GM18511 (cell line): ENCODE measurements at regions not wholly inside any gene's neighbourhood (a gene's known extent, or its start where the extent isn't known, plus 50 kb on each side); places are given as distances from the start of the nearest gene placed in this dataset.

Source experiments
- ATAC-seq: cut with Tn5 transposase; IDR thresholded peaks from one replicate; pipeline ENCODE4 v1.9.1; 2021; ENCODE audit warnings: mild to moderate bottlenecking, moderate library complexity; ENCODE audit not compliant: unreplicated experiment

GRCh38 chr21:36554411-36555157 lies 74.7 kb upstream of the CLDN14 start:
- ATAC-seq = no peak

DNA sequence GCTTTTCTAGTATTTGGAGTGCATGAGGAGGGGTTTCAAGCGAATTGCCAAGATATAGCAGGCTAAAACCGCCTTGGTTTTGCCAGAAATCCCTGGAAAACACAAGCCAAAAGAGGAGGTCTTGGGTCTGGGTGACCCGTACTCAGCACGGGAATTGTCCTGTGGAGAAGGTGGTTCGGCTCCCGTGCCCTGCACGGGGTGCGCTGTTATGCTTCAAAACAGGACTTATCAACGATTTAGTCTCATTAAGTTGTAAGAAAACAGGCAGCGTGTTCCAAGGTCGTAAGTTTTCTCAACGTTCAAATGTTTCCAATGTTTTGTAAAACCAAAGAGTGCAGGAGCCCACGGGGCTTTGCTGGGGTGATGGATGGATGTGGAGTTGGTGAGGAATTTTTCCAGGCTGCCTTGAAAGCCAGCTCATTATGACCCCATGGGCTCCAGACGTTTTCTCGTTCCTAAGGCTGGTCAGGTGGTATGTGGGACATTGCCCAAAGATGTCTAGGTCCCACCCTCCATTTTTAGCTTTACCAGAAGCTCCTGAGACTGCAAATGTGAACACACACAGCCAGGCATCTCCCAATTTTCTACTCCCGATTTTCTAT lies 75.4 kb upstream of the CLDN14 start:
- ATAC-seq = no peak

DNA sequence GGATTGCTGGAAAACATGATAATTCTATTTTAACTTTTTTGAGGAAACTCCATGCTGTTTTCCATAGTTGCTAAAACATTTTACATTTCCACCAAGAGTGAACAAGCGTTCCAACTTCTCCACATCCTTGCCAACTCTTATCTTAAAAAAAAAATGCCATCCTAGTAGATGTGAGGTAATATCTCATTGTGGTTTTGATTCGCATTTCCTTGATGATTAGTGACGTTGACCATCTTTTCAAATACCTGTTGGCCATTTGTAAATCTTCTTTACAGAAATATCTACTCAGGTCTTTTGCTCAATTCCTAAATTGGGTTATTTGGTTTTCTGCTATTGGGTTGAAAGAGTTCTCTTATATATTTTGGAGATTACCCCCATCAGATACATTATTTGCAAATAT lies 77.4 kb upstream of the CLDN14 start:
- no peak for ATAC-seq

- no peak for ATAC-seq
Observed at GRCh38 chr21:36560933-36561575, 81.1 kb upstream of the CLDN14 start.

DNA sequence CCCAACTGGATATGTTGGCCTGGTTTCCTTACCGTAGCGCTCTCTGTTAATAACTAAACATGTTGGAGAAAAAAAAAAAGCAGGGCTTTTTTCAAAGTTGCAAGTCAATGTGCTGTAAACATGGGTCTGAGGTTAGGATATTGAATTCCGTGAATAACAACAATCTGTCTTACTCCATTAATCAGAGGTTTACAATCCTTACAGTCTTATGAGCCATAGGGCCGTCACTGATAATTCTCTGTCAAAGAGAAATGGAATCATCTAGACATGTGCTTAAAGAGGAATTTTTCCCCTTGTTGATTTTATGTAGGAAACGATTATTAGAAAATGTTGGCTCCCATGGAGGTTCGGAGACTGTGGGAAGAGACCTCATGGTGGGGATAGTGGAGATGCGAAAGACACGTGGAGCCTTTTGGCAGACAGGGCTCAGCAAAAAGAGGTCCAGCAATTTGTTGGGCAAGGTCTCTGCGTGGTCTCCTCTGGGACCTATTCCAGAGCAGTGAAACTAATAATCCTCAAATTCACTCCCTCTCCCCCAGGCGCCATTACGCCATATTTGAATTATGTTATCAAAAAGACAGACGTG lies 83.5 kb upstream of the CLDN14 start:
- no peak for ATAC-seq

- no peak for ATAC-seq
Observed at GRCh38 chr21:36564647-36565046, 84.7 kb upstream of the CLDN14 start.

GRCh38 chr21:36565540-36565939 lies 85.6 kb upstream of the CLDN14 start:
- ATAC-seq = no peak

DNA sequence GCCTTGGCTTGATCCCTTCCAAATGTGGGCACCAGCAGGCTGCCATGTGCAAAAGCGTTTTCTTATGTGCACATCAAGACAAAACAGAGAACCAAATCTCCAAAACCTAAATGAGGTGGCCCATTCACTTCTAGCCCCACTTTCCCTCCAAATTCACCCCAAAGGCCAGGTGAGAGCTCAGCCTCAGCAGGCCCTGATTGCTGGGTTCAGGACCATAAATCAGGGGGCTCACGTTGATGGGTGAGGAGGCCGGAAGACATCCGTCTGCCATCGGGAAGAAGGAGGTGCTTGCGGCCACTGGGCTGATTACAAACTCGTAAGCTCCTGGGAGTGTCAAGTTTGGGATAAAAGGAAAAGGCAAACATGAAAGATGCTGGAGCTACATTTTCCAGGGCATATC lies 86.7 kb upstream of the CLDN14 start:
- no peak for ATAC-seq

- ATAC-seq = no peak
Observed at GRCh38 chr21:36567216-36567885, 87.4 kb upstream of the CLDN14 start.

- no peak for ATAC-seq
Observed at GRCh38 chr21:36569511-36569910, 89.6 kb upstream of the CLDN14 start.

DNA sequence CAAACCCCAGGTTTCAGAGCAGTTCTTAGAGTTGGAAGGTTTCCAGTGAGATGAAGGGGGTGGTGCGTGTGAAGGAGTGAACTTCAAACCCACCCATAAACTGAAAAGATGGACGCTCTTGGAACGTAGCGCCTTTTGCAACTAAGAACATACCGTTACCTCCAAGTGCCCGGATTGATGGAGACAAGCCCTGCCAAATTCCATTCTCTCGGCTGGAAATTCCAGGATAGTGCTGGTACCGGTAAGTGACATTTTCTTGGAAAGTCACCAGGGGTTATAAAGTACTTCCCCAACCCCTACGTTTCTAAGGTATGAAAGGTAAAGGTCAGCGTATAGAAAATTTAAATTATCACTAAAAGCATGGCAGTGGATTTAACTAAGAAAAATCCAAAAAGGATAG lies 91.6 kb upstream of the CLDN14 start:
- no peak for ATAC-seq

GRCh38 chr21:36572039-36572438 lies 92.1 kb upstream of the CLDN14 start:
- ATAC-seq = no peak

- no peak for ATAC-seq
Observed at GRCh38 chr21:36575306-36575705, 95.4 kb upstream of the CLDN14 start.

- no peak for ATAC-seq
Observed at GRCh38 chr21:36576441-36576840, 96.5 kb upstream of the CLDN14 start.

DNA sequence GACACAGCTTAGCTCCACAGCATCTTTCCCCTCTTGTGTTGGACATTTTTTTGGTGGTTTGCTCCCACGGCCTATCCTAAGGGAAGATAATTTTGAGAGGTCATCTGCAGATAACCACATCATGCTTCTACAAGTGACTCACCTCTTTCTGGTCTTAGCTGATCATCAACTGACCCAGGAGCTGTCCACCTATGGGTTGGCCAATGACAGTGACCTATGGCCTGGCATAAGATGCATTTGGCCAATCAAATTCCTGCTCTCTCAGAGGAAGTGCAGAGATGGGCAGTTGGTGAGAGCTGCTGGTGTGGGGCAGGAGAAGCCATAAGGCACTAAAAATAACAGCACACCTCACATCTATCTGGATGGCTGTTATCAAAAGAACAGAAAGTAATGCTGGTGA lies 100.0 kb upstream of the CLDN14 start:
- no peak for ATAC-seq

DNA sequence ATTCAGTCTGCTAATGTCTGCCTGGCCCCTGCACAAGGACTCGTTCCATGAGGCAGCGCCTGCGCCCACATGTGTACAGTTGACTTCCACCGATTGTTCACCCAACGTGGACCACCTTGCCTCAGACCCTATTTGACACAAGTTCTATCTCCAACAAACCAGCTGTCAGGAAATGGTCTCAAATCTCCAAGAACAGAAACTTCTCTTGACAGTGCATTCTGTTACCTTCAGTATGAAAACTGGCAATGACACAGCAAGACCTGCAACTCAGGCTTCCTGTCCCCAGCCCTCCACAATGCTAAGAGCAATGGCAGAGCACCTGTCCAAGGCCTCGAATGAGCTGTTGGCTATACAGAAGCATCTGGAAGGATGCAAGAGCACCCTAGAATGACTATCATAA lies 102.3 kb upstream of the CLDN14 start:
- ATAC-seq = no peak

GRCh38 chr21:36583591-36583990 lies 103.7 kb upstream of the CLDN14 start:
- no peak for ATAC-seq

- ATAC-seq = no peak
Observed at GRCh38 chr21:36584980-36585940, 105.3 kb upstream of the CLDN14 start.

- ATAC-seq = no peak
Observed at GRCh38 chr21:36587388-36587787, 107.5 kb upstream of the CLDN14 start.

GRCh38 chr21:36589352-36589971 lies 109.5 kb upstream of the SIM2 start:
- ATAC-seq = no peak
